Left ventricle myocardium inferior (tissue), 1 donor: ENCODE measurements at regions not wholly inside any gene's neighbourhood (a gene's known extent, or its start where the extent isn't known, plus 50 kb on each side); places are given as distances from the start of the nearest gene placed in this dataset.

Source experiments
- DNase-seq: peaks from one replicate; pipeline ENCODE4 v3.0.0-alpha.2; 2020
- H3K27ac ChIP-seq: fragments of 200-600 bp; replicated peaks from 2 replicates; pipeline ENCODE4 v1.8.0; 2021
- H3K27me3 ChIP-seq: fragments of 200-600 bp; 2 replicates; pipeline ENCODE4 v1.8.0; 2021; ENCODE audit warnings: low read depth
- H3K36me3 ChIP-seq: fragments of 200-600 bp; 2 replicates; pipeline ENCODE4 v1.8.0; 2021
- H3K4me1 ChIP-seq: fragments of 200-600 bp; 2 replicates; pipeline ENCODE4 v1.8.0; 2021
- H3K4me3 ChIP-seq: fragments of 200-600 bp; 2 replicates; pipeline ENCODE4 v1.8.0; 2021; ENCODE audit warnings: mild to moderate bottlenecking, moderate library complexity
- H3K9me3 ChIP-seq: fragments of 200-600 bp; replicated peaks from 2 replicates; pipeline ENCODE4 v1.8.0; 2021
- intact Hi-C: fragments of 100-400 bp; cut with micrococcal nuclease; formaldehyde crosslinking; loops from one replicate; pipeline ENCODE4 v1.11.0; 2022
- TF ChIP-seq, protein P1 (sequence below): fragments of 200-600 bp; IDR thresholded peaks from 2 replicates; pipeline ENCODE4 v1.8.0; 2021; ENCODE audit warnings: antibody characterized with exemption, mild to moderate bottlenecking, borderline replicate concordance
- donor health status: DM: no; HTN: yes; CAD: no; lungs with severe emphysema.

DNA sequence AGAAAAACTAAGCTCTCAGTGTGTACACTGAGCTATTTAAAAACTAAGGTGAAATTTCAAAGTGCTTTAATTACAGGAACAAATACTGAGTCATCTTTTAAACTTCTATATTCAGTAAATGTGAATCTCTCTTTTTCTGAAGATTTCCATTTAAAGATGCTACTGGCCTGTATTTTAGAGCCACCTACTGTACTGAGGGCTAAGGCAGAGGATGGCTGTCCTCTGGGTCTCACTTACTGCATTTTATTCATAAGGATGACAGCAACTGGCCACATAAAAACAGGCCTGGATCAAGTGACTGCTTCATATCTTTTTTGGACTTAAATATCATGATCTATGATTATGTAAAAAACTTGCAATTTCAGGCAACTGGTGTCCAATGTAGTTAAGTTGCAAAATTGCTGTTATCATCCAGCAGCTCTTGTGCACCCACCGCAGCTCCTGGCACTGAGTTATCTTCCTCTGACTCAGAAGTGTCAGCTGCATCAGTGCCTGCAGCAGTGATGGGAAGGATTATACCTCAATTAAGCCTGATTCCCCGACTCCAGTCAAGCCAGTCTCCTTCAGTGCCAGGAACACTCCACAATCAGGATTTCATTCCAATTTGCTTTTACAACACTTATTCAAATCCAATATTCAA, 1073.7 kb downstream of the PDHA2 start:
- TF ChIP-seq, protein P1, sequence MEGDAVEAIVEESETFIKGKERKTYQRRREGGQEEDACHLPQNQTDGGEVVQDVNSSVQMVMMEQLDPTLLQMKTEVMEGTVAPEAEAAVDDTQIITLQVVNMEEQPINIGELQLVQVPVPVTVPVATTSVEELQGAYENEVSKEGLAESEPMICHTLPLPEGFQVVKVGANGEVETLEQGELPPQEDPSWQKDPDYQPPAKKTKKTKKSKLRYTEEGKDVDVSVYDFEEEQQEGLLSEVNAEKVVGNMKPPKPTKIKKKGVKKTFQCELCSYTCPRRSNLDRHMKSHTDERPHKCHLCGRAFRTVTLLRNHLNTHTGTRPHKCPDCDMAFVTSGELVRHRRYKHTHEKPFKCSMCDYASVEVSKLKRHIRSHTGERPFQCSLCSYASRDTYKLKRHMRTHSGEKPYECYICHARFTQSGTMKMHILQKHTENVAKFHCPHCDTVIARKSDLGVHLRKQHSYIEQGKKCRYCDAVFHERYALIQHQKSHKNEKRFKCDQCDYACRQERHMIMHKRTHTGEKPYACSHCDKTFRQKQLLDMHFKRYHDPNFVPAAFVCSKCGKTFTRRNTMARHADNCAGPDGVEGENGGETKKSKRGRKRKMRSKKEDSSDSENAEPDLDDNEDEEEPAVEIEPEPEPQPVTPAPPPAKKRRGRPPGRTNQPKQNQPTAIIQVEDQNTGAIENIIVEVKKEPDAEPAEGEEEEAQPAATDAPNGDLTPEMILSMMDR, result no peak
- no peaks in the 10 kb centered on the region for H3K36me3 ChIP-seq
- no peaks in the 10 kb centered on the region for H3K27me3 ChIP-seq
- intact Hi-C loops, result no loop called here
- no peak overlapping the region for H3K27ac ChIP-seq
- no peaks in the 10 kb centered on the region for H3K9me3 ChIP-seq
- H3K4me3 ChIP-seq, result no peak overlapping the region
- no peak for DNase-seq
- H3K4me1 ChIP-seq, result no peaks in the 10 kb centered on the region

DNA sequence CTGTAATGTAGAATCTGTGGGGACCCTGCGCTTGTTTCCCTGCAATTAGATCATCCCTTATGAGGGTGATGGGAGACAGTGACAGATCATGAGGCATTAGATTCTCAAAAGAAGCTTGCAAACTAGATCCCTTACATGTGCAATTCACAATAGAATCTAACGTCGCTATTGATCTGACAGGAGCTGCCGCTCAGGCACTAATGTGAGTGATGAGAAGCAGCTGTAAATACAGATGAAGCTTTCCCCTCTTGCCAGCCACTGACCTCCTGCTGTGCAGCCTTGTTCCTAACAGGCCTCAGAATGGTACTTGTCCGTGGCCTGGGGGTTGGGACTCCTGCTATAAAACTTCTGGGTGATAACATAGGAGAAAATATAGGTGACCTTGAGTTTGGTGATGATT, 1076.8 kb downstream of the PDHA2 start:
- no peaks in the 10 kb centered on the region for H3K27me3 ChIP-seq
- H3K4me3 ChIP-seq, result no peak overlapping the region
- H3K4me1 ChIP-seq, result no peaks in the 10 kb centered on the region
- TF ChIP-seq, protein P1, result no peak
- H3K27ac ChIP-seq, result no peak overlapping the region
- no peak for DNase-seq
- no peaks in the 10 kb centered on the region for H3K36me3 ChIP-seq
- H3K9me3 ChIP-seq, result peaks cover 22% of the 10 kb centered on the region
- intact Hi-C loops, result no loop called here

DNA sequence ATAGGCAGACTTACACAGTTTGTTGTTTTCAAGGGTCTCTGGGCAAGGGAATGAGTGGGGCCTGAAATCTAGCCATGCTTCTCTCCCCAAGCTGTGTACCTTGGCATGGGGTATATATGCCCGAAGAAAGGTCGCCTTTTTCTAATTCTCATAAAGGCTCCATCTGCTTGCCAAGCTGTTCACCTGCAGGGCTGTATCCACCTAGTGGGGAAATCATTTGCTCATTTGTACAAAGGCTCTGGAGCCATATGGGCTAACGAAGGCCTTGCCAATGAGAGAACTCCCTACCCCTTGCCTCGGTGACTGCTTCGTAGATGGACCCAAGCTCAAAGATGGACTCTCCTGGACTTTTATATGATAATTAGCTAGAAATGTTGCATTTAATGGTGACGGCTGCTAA, 1097.0 kb downstream of the PDHA2 start:
- TF ChIP-seq, protein P1, result no peak
- no peak overlapping the region for H3K27ac ChIP-seq
- no peaks in the 10 kb centered on the region for H3K36me3 ChIP-seq
- no peak overlapping the region for H3K4me3 ChIP-seq
- H3K9me3 ChIP-seq, result no peaks in the 10 kb centered on the region
- no peaks in the 10 kb centered on the region for H3K27me3 ChIP-seq
- H3K4me1 ChIP-seq, result no peaks in the 10 kb centered on the region
- no peak for DNase-seq
- intact Hi-C loops, result no loop called here

DNA sequence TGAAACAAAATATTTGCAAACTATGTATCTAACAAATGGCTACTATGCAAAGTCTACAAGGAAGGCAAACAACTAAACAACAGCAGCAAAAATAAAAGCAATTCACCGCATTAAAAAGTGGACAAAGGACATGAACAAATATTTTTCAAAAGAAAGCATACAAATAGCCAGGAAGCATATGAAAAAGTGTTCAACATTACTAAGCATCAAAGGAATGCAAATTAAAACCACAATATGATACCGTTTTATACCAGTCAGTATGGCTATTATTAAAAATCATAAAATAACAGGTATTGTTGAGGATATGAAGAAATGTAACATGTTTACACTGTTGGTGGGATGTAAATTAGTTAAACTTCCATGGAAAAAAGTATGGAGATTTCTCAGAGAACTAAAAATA, 1106.7 kb downstream of the PDHA2 start:
- TF ChIP-seq, protein P1, result no peak
- Histone ChIP-seq H3K9me3 (peaks cover 11% of the 10 kb centered on the region), H3K36me3 (no peaks in the 10 kb centered on the region), H3K27ac (no peak overlapping the region), H3K4me1 (no peaks in the 10 kb centered on the region), H3K27me3 (no peaks in the 10 kb centered on the region), H3K4me3 (no peak overlapping the region)
- intact Hi-C loops, result no loop called here
- no peak for DNase-seq

DNA sequence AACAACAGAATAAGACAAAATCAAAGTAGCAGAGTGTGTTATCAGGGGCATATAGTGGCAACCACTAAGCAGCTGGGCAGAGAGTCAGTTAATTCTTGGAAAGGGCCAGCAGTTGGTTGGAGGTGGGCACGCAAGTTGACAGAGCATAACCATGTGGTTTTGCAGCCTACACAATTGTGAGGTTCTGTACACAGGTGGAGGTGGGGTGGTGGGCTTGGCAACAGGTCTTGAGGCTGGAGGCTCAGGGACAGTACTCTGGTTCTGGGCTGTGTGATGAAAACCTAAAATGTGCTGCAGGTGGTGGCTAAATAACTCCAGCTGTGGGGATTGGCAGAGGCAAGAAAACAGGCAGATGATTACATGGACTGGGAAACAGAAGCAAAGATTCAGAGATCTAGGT, 1112.7 kb downstream of the PDHA2 start:
- Histone ChIP-seq H3K4me3 (no peak overlapping the region), H3K4me1 (no peaks in the 10 kb centered on the region), H3K27me3 (no peaks in the 10 kb centered on the region), H3K9me3 (peaks cover 11% of the 10 kb centered on the region), H3K27ac (no peak overlapping the region), H3K36me3 (no peaks in the 10 kb centered on the region)
- intact Hi-C loops, result no loop called here
- no peak for DNase-seq
- TF ChIP-seq, protein P1, result no peak

DNA sequence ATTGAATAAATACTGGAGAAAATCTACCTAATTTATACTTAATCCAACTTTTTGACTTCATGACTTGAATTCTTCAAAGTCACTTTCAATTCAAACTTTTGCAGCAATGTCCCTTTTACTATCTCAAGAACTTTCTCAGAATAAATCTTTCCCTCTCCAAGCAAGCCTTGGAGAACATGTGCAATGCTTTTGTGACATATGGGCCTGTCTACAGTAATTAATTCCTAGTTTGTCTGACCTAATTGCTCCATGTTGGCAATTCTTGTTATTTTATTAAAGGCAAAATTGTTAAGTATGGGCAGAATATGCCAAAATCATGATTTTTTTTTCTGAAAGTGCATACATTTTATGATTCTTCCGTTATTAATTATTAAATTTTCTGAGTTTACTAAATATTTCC, 1115.3 kb downstream of the PDHA2 start:
- no peaks in the 10 kb centered on the region for H3K9me3 ChIP-seq
- no peaks in the 10 kb centered on the region for H3K36me3 ChIP-seq
- intact Hi-C loops, result no loop called here
- DNase-seq, result no peak
- H3K27ac ChIP-seq, result no peak overlapping the region
- no peaks in the 10 kb centered on the region for H3K27me3 ChIP-seq
- H3K4me3 ChIP-seq, result no peak overlapping the region
- TF ChIP-seq, protein P1, result no peak
- no peaks in the 10 kb centered on the region for H3K4me1 ChIP-seq
